Left renal pelvis (tissue), 4 donors: ENCODE measurements at regions not wholly inside any gene's neighbourhood (a gene's known extent, or its start where the extent isn't known, plus 50 kb on each side); places are given as distances from the start of the nearest gene placed in this dataset.

Source experiments
- DNase-seq, 4 donors: peaks; one replicate each; pipeline ENCODE4 v3.0.0-alpha.2; 2013; ENCODE audit warnings: low read depth in 4 of 4, low spot score in 3 of 4

GRCh38 chr4:46441136-46441859 is 51.4 kb upstream of the GABRA2 start:
- DNase-seq: no peak
